Panc1 (cell line): ENCODE measurements at regions not wholly inside any gene's neighbourhood (a gene's known extent, or its start where the extent isn't known, plus 50 kb on each side); places are given as distances from the start of the nearest gene placed in this dataset.

Experiments used
- ATAC-seq: fragments of 200-7000 bp; cut with Tn5 transposase; 2 replicates; pipeline ENCODE4 v1.9.1; 2020; ENCODE audit warnings: mild to moderate bottlenecking, moderate library complexity
- BruUV-seq: library from RNA; stranded (reverse); fragments of 400-500 nt; replicated peaks from 2 replicates; lab custom pipeline; 2021; lab: Mats Ljungman, UMichigan
- CTCF ChIA-PET: fragments of 300-600 bp; sonication (Branson Sonifier 250); formaldehyde crosslinking; loops from one replicate; lab custom pipeline; 2022; ENCODE audit warnings: antibody characterized with exemption; lab: Charles Lee
- POLR2A ChIA-PET: fragments of 300-600 bp; sonication (Branson Sonifier 250); formaldehyde crosslinking; loops from one replicate; lab custom pipeline; 2022; ENCODE audit warnings: antibody characterized with exemption; lab: Charles Lee
- DNase-seq: peaks from one replicate; pipeline ENCODE4 v3.0.0-alpha.2; 2010; ENCODE audit warnings: low read depth, low spot score
- H3K27ac ChIP-seq: 2 replicates; pipeline ENCODE4 v1.5.1; 2011; ENCODE audit warnings: mild to moderate bottlenecking, low read length, inconsistent platforms
- H3K27me3 ChIP-seq: fragments of 200-500 bp; sonication (Bioruptor generic); 2 replicates; pipeline ENCODE4 v1.6.0; 2014; ENCODE audit warnings: low read length, inconsistent platforms; ENCODE audit not compliant: control insufficient read depth, insufficient read depth
- H3K36me3 ChIP-seq: fragments of 200-500 bp; sonication (Bioruptor generic); 2 replicates; pipeline ENCODE4 v1.5.1; 2014; ENCODE audit warnings: inconsistent platforms, mild to moderate bottlenecking, low read length, moderate library complexity; ENCODE audit not compliant: control insufficient read depth, insufficient read depth
- H3K4me1 ChIP-seq: 2 replicates; pipeline ENCODE4 v1.5.1; 2011; ENCODE audit warnings: inconsistent platforms, mild to moderate bottlenecking, low read length, moderate library complexity; ENCODE audit not compliant: control insufficient read depth, insufficient read depth
- H3K4me3 ChIP-seq, 2 experiments: 2 replicates each; pipeline ENCODE4 v1.5.1; 2011 to 2012; ENCODE audit warnings: low read depth in 2 of 2, low read length in 2 of 2, mild to moderate bottlenecking in 2 of 2, inconsistent platforms in 1 of 2, moderate library complexity in 1 of 2
- H3K9me3 ChIP-seq: fragments of 200-500 bp; sonication (Bioruptor generic); 2 replicates; pipeline ENCODE4 v1.5.1; 2014; ENCODE audit warnings: low read depth, mild to moderate bottlenecking, inconsistent platforms, low read length, moderate library complexity; ENCODE audit not compliant: control insufficient read depth, insufficient read depth
- POLR2AphosphoS5 ChIP-seq: IDR thresholded peaks from 2 replicates; pipeline ENCODE4 v1.6.1; 2012; ENCODE audit warnings: mild to moderate bottlenecking, low read depth, low read length, moderate library complexity
- SIN3A ChIP-seq: IDR thresholded peaks from 2 replicates; pipeline ENCODE4 v1.6.1; 2012; ENCODE audit warnings: low read depth, mild to moderate bottlenecking, low read length, moderate library complexity, borderline replicate concordance; ENCODE audit not compliant: insufficient read depth
- TCF7L2 ChIP-seq: IDR thresholded peaks from 2 replicates; pipeline ENCODE4 v1.6.1; 2011; ENCODE audit warnings: mild to moderate bottlenecking, low read depth, low read length, inconsistent platforms
- in situ Hi-C: cut with HindIII; loops from 2 replicates; pipeline ENCODE4 v1.10.0; 2016; ENCODE audit warnings: low sequenced_read_pairs, low pct_unique_long_range_greater_than_20kb
- intact Hi-C: fragments of 100-400 bp; cut with micrococcal nuclease; formaldehyde crosslinking; loops from one replicate; pipeline ENCODE4 v1.10.0; 2022; ENCODE audit not compliant: unreplicated experiment
- TF ChIP-seq, protein P1 (sequence below), 2 experiments: IDR thresholded peaks; 2 replicates each; pipeline ENCODE4 v1.6.1; 2011 to 2012; ENCODE audit warnings: low read depth in 2 of 2, control low read depth in 1 of 2, low read length in 1 of 2, mild to moderate bottlenecking in 1 of 2, moderate library complexity in 1 of 2; ENCODE audit not compliant: insufficient read depth in 1 of 2
- TF ChIP-seq, protein P2 (sequence below): fragments of 450-650 bp; IDR thresholded peaks from 2 replicates; pipeline ENCODE4 v1.5.1; 2017; ENCODE audit warnings: mild to moderate bottlenecking

DNA sequence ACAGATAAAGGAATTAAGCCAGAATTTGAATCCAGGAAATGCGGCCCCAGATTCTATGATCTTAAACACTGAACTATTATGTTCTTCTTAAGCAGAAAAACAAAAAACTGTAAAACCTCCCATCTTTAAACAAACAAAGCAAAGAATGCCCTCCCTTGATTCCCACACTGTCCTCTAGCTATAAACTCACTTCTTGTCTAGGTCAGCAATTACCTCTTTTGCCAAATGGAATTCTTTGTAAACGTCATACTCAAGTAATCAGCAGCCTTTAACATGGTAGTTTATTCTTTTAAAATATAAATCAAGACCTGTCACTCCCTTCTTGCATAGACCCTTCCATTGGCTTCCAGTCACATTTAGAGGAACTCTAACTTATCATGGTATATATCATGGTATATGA, 958.9 kb upstream of the CNTN5 start:
- ATAC-seq, result no peak
- BruUV-seq, result no TSS peak
- TF ChIP-seq, protein P1, sequence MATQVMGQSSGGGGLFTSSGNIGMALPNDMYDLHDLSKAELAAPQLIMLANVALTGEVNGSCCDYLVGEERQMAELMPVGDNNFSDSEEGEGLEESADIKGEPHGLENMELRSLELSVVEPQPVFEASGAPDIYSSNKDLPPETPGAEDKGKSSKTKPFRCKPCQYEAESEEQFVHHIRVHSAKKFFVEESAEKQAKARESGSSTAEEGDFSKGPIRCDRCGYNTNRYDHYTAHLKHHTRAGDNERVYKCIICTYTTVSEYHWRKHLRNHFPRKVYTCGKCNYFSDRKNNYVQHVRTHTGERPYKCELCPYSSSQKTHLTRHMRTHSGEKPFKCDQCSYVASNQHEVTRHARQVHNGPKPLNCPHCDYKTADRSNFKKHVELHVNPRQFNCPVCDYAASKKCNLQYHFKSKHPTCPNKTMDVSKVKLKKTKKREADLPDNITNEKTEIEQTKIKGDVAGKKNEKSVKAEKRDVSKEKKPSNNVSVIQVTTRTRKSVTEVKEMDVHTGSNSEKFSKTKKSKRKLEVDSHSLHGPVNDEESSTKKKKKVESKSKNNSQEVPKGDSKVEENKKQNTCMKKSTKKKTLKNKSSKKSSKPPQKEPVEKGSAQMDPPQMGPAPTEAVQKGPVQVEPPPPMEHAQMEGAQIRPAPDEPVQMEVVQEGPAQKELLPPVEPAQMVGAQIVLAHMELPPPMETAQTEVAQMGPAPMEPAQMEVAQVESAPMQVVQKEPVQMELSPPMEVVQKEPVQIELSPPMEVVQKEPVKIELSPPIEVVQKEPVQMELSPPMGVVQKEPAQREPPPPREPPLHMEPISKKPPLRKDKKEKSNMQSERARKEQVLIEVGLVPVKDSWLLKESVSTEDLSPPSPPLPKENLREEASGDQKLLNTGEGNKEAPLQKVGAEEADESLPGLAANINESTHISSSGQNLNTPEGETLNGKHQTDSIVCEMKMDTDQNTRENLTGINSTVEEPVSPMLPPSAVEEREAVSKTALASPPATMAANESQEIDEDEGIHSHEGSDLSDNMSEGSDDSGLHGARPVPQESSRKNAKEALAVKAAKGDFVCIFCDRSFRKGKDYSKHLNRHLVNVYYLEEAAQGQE (IDR thresholded peaks at IDR 0.05; ENCODE audit: insufficient read depth in 1 of 2, low read depth in 2 of 2, low read length in 1 of 2), result no peak

DNA sequence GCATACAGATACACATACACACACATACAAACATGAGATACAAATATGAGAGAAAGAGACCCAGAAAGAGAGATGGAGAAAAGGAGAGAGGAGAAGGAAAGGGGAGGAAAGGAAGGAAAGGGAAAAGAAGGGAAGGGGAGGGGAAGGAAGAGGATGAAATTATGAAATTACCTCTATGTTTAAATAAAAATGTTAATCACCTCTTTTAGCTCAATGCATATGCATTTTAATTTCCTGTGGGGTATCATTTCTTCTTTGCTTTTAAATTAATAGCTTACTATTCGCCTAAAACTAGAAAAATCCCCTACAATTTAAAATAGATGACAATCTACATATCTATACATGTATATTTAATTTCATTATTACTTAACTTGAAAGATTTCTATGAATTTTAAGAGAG, 958.0 kb upstream of the CNTN5 start:
- CTCF ChIA-PET, result no interaction called here
- H3K36me3 ChIP-seq, result no peaks in the 10 kb centered on the region
- intact Hi-C loops, result no loop called here

More for the DNA sequence above, 958.9 kb upstream of the CNTN5 start:
- no peak overlapping the region for H3K27ac ChIP-seq
- POLR2A ChIA-PET, result no interaction called here
- no peak overlapping the region for H3K4me3 ChIP-seq
- intact Hi-C loops (no loop called here), in situ Hi-C loops (no loop called here)
- DNase-seq, result no peak
- H3K36me3 ChIP-seq, result no peaks in the 10 kb centered on the region
- CTCF ChIA-PET, result no interaction called here
- no peaks in the 10 kb centered on the region for H3K4me1 ChIP-seq
- H3K9me3 ChIP-seq, result no peaks in the 10 kb centered on the region; the same call in 1 of the 2 replicates
- no peaks in the 10 kb centered on the region for H3K27me3 ChIP-seq

More for the DNA sequence above, 958.0 kb upstream of the CNTN5 start:
- BruUV-seq, result no TSS peak
- ATAC-seq (no peak), DNase-seq (no peak)
- H3K4me1 ChIP-seq, result no peaks in the 10 kb centered on the region
- in situ Hi-C loops, result no loop called here
- H3K4me3 ChIP-seq, result no peak overlapping the region
- POLR2A ChIA-PET, result no interaction called here
- no peaks in the 10 kb centered on the region for H3K27me3 ChIP-seq
- TF ChIP-seq POLR2AphosphoS5 (no peak), TCF7L2 (no peak), SIN3A (no peak)
- TF ChIP-seq, protein P1 (IDR thresholded peaks at IDR 0.05; ENCODE audit: insufficient read depth in 1 of 2, low read depth in 2 of 2, low read length in 1 of 2), result no peak
- TF ChIP-seq, protein P2, sequence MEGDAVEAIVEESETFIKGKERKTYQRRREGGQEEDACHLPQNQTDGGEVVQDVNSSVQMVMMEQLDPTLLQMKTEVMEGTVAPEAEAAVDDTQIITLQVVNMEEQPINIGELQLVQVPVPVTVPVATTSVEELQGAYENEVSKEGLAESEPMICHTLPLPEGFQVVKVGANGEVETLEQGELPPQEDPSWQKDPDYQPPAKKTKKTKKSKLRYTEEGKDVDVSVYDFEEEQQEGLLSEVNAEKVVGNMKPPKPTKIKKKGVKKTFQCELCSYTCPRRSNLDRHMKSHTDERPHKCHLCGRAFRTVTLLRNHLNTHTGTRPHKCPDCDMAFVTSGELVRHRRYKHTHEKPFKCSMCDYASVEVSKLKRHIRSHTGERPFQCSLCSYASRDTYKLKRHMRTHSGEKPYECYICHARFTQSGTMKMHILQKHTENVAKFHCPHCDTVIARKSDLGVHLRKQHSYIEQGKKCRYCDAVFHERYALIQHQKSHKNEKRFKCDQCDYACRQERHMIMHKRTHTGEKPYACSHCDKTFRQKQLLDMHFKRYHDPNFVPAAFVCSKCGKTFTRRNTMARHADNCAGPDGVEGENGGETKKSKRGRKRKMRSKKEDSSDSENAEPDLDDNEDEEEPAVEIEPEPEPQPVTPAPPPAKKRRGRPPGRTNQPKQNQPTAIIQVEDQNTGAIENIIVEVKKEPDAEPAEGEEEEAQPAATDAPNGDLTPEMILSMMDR, result no peak
- no peak overlapping the region for H3K27ac ChIP-seq
- H3K9me3 ChIP-seq, result no peaks in the 10 kb centered on the region; the same call in 1 of the 2 replicates
